ENCODE measurements at regions not wholly inside any gene's neighbourhood (a gene's known extent, or its start where the extent isn't known, plus 50 kb on each side); places are given as distances from the start of the nearest gene placed in this dataset.
A peak's percentile ranks its signal among the peaks of the same experiment; 100 is the strongest.

DNA sequence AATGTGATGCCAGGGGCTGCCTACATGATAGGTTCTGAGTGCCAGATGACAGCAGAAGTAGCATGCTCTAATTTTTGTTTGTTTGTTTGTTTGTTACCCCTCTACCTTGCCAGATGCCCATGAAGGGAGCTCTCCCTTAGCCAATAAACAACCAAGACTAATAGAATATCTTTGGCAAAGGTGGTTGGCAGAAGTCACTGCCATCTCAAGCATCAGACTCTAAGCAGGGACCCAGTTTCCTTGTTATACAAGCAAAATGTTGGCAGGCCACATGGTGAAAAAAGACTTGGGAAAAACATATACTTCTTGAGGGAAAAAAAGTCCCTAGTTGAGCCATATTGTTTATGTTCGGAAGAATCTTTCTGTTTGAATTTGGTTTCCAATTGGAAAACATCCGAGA lies 609.0 kb upstream of the CFAP20DC start:
- DNase-seq (ENCODE audit: extremely low spot score in 2 of 2): no peak
- intact Hi-C loops (cut with DNase I): no loop called here
- Histone ChIP-seq H3K4me3 (no peak overlapping the region), H3K4me1 (peaks cover under 1% of the 10 kb centered on the region), H3K27ac (no peak overlapping the region), H3K9me3 (no peaks in the 10 kb centered on the region), H3K27me3 (no peaks in the 10 kb centered on the region), H3K36me3 (no peaks in the 10 kb centered on the region)
- TF ChIP-seq, protein P1, sequence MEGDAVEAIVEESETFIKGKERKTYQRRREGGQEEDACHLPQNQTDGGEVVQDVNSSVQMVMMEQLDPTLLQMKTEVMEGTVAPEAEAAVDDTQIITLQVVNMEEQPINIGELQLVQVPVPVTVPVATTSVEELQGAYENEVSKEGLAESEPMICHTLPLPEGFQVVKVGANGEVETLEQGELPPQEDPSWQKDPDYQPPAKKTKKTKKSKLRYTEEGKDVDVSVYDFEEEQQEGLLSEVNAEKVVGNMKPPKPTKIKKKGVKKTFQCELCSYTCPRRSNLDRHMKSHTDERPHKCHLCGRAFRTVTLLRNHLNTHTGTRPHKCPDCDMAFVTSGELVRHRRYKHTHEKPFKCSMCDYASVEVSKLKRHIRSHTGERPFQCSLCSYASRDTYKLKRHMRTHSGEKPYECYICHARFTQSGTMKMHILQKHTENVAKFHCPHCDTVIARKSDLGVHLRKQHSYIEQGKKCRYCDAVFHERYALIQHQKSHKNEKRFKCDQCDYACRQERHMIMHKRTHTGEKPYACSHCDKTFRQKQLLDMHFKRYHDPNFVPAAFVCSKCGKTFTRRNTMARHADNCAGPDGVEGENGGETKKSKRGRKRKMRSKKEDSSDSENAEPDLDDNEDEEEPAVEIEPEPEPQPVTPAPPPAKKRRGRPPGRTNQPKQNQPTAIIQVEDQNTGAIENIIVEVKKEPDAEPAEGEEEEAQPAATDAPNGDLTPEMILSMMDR (IDR thresholded peaks at IDR 0.05): no peak
- no peak for TF ChIP-seq POLR2AphosphoS5 (IDR thresholded peaks at IDR 0.05; ENCODE audit: insufficient read depth in 1 of 2, low read depth in 1 of 2)
- no peak for TF ChIP-seq POLR2A (IDR thresholded peaks at IDR 0.05)

DNA sequence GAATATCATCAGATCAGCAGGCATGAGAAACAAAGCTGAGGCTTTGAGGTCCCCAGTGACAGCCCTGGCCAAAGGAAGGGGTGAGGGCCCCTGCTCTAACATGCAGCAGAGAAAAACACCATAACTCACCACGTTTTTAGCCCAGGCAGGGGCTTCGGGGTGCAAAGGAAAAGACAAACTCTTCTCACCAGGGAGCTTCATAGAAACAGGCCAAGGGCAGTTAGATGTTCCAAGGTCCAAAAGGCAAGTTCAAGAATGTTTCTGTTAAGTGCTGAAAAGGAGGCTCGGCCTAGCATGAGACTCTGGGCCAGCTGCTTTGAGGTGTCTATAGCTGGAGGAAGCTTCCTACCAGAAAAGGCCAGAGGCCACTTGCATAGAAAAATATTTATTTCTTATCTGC lies 608.4 kb upstream of the CFAP20DC start:
- TF ChIP-seq, protein P1 (IDR thresholded peaks at IDR 0.05): no peak
- TF ChIP-seq POLR2A (IDR thresholded peaks at IDR 0.05) (no peak), POLR2AphosphoS5 (IDR thresholded peaks at IDR 0.05; ENCODE audit: insufficient read depth in 1 of 2, low read depth in 1 of 2) (no peak)
- intact Hi-C loops (cut with DNase I): no loop called here
- H3K4me3 ChIP-seq: no peak overlapping the region
- no peaks in the 10 kb centered on the region for H3K27me3 ChIP-seq
- H3K36me3 ChIP-seq: no peaks in the 10 kb centered on the region
- peaks cover 7% of the 10 kb centered on the region for H3K4me1 ChIP-seq
- H3K27ac ChIP-seq: no peak overlapping the region
- H3K9me3 ChIP-seq: no peaks in the 10 kb centered on the region
- DNase-seq (ENCODE audit: extremely low spot score in 2 of 2): no peak

DNA sequence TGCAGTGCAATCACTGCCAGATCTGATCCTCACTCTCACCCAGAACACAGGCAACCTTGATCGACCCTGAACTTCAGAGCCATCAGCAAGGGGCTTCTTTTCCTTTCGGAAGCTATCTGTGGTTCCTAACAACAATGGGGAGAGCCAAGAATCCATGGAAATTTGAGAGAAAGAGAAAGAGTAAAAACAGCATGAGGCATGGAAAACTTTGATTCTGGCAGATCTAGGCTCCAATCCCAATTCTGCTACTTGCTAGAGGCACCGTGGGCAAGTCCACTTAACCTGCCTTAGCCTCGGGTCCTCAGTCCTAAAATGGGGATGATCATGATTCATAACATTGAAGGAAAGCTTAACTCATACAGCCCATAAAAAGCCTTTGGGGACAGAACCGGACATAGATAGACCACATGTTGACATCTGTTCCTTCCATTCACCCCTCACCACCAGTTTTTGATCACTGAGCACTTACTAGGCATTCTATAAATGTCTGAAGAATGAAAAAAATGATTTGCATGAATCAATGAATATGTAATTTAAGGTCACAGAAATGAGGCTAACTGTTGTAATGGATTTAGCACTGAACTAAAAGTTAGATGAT lies 605.7 kb upstream of the CFAP20DC start:
- H3K4me3 ChIP-seq: no peak overlapping the region
- TF ChIP-seq POLR2AphosphoS5 (IDR thresholded peaks at IDR 0.05; ENCODE audit: insufficient read depth in 1 of 2, low read depth in 1 of 2): no peak
- TF ChIP-seq, protein P1 (IDR thresholded peaks at IDR 0.05): no peak
- no peak for TF ChIP-seq POLR2A (IDR thresholded peaks at IDR 0.05)
- H3K36me3 ChIP-seq: no peaks in the 10 kb centered on the region
- no peak for DNase-seq (ENCODE audit: extremely low spot score in 2 of 2)
- no peaks in the 10 kb centered on the region for H3K9me3 ChIP-seq
- H3K4me1 ChIP-seq: peaks cover 8% of the 10 kb centered on the region
- intact Hi-C loops (cut with DNase I): no loop called here
- no peak overlapping the region for H3K27ac ChIP-seq
- no peaks in the 10 kb centered on the region for H3K27me3 ChIP-seq

DNA sequence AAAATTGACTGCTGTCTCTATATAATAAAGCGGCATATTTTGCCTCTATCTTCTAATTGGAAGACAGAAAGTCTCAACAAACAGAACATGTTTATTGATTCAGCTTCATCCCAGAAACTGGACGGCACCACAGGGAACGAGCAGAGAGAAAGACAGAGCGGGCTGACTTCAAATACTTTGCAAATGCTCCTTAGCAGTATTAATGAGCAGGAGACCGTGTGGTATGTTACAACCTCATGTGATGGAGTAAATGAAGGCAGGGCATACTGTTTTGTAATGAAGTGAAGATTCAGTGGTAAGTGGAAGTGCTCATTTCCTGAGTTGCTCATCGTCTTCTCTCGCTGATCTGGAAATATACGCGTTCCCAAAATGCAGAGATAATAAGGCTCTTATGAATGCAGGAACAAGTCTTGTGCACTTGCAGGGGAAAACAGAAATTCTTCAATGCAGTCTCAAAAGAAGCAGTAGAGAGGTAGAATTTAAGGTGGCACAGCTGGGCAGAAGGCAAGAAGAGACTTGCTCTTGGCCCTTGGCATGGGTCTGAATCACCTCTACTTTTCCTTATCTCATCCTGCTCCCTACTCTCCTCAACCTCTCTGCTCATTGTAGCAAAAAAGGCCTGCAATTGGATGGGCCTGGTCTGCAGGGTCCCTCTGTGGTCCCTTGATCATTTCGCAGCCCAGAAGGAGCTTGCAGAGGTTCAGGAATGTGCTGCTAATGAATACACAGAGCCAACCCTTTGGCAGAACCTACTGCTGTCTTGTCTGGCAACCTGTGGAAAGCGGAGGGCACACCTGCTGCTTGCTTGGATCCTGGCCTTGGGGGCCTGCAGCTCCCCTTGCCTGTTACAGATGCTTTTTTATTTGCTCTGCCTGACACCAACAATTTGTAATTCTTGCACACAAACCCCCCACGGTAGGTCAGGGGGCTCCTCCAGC lies 604.9 kb upstream of the CFAP20DC start:
- H3K27ac ChIP-seq: no peak overlapping the region
- intact Hi-C loops (cut with DNase I): no loop called here
- H3K4me3 ChIP-seq: peak overlapping the region in 1 of 2 donors; percentile 5

More for the DNA sequence above, 604.9 kb upstream of the CFAP20DC start:
- H3K27me3 ChIP-seq: no peaks in the 10 kb centered on the region
- H3K4me1 ChIP-seq: peaks cover 8% of the 10 kb centered on the region
- TF ChIP-seq POLR2AphosphoS5 (IDR thresholded peaks at IDR 0.05; ENCODE audit: insufficient read depth in 1 of 2, low read depth in 1 of 2) (no peak), POLR2A (IDR thresholded peaks at IDR 0.05) (no peak)
- TF ChIP-seq, protein P1 (IDR thresholded peaks at IDR 0.05): no peak
- H3K36me3 ChIP-seq: no peaks in the 10 kb centered on the region
- no peaks in the 10 kb centered on the region for H3K9me3 ChIP-seq
- no peak for DNase-seq (ENCODE audit: extremely low spot score in 2 of 2)

Measured in vagina (tissue), 2 donors.